GM21423 (cell line): ENCODE measurements at regions not wholly inside any gene's neighbourhood (a gene's known extent, or its start where the extent isn't known, plus 50 kb on each side); places are given as distances from the start of the nearest gene placed in this dataset.

ENCODE experiments used
- ATAC-seq: cut with Tn5 transposase; IDR thresholded peaks from one replicate; pipeline ENCODE4 v1.9.1; 2021; ENCODE audit warnings: mild to moderate bottlenecking, moderate library complexity; ENCODE audit not compliant: unreplicated experiment

GRCh38 chr4:30837131-30837539 is 117.0 kb downstream of the PCDH7 start:
- ATAC-seq = no peak

DNA sequence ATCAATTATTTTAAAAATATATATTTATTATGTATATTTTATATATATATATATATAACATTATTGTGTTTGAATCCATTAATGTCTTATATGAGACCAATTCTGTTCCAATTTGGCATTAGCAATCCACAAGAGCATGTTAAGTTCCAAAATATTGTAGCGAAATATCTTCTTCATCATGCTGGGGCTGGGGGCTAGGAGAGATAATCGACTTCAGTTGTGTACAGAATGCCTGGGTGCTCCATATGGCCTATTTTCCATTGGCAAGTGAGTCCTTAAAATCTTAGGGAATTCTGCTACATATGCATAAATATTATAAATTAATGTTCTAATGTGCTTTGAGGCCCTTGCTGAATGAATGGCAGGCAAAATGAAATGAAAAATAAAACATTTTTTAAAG is 117.7 kb downstream of the PCDH7 start:
- no peak for ATAC-seq

GRCh38 chr4:30838331-30838730 is 118.2 kb downstream of the PCDH7 start:
- no peak for ATAC-seq

- ATAC-seq = no peak
Observed at GRCh38 chr4:30839583-30840520, 119.7 kb downstream of the PCDH7 start.

DNA sequence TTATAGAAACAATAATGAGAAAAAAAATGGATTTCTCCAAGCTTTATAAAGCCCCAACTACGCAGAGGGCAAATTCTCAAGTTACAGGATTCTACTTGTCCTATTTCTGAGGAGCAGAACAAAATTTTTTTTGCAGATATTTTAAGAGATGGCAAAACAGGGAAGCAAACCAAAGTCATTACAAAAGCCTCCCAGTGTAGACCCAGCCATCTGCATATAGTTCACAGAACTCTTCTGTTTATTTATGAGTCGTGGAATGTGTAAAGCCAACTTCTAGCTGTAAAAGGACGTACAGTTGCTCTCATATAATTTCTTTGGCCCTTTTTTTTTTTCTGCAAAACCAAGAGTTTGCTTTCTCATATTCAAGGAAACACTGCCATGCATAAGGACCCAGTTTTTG is 120.4 kb downstream of the PCDH7 start:
- no peak for ATAC-seq

- no peak for ATAC-seq
Observed at GRCh38 chr4:30842142-30842541, 122.0 kb downstream of the PCDH7 start.

- ATAC-seq = no peak
Observed at GRCh38 chr4:30842689-30843088, 122.5 kb downstream of the PCDH7 start.

GRCh38 chr4:30844861-30845582 is 124.9 kb downstream of the PCDH7 start:
- ATAC-seq = no peak

DNA sequence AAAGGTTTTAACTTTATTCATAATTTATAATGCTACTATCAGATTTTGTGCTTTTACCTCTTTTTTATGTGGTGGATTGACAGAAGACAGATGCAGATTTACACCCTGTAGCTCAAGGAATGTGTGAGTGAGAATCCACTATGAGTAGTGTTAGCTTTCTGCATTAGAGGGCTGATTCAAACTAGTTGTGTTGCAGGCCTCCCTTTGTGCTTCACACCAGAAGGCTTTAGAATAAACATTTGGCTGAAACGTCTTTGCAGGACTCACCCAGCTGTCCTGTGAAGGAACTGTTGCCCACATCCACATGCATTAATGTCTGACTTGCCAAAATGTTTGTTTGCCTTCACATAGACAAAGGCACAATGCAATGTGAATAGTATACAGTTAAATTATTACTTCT is 127.0 kb downstream of the PCDH7 start:
- no peak for ATAC-seq

- no peak for ATAC-seq
Observed at GRCh38 chr4:30847958-30848357, 127.8 kb downstream of the PCDH7 start.

DNA sequence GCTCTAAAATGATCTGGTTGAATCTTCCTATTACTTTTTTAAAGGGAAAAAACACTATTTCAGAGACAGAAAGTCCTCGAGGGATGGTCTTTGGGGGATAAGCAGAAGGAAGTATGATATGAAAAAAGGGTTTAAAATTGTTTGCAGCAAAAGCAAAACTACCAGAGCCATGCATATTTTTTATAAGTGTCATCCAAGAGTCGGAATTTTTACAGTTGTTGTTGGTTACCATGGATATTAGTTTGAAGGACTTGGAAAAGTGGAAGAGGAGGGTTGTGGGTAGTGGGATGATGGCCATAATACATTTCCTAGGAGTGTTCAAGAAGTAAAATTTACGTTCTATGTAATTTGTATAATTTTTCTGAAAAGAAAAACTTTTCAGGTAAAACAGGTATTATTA is 134.4 kb downstream of the PCDH7 start:
- no peak for ATAC-seq

GRCh38 chr4:30855232-30855631 is 135.1 kb downstream of the PCDH7 start:
- ATAC-seq = no peak

DNA sequence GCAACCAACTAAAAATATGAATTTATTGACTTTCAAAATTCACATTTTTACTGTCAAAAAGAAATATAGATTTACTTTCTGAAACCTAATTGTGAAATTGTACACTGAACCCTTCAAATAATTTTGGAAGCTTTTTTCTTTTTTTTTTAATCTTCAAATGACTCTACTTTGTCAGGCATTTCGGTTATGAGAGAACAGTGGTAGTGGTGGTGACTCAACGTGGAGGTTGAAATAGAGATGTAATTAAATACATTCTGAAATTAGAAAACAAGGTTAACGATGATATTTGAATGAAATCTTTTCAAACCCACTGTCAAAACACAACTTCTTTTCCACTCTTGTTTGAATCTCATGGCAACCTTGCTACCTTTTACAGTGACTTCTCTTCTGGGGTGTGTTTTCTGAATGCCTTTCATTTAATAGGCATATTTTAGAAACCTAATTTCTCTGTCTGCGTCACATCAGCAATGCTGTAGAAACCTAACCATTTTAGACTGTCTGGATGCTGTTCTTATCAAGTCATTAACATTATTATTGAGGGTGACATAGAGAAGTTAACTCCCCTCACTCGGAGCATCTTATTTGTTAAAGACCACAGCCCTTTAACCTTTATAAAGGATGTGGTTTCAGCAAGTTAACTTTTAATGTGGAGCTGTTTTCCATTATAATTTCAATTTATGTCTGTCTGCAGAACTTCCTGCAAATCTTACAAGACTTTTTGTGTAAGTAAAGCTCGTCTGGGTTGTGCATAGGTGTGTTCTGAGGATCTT is 136.8 kb downstream of the PCDH7 start:
- no peak for ATAC-seq

GRCh38 chr4:30860978-30861377 is 140.8 kb downstream of the PCDH7 start:
- no peak for ATAC-seq

- ATAC-seq = no peak
Observed at GRCh38 chr4:30862196-30862595, 142.0 kb downstream of the PCDH7 start.

- ATAC-seq = no peak
Observed at GRCh38 chr4:30863021-30863420, 142.9 kb downstream of the PCDH7 start.

DNA sequence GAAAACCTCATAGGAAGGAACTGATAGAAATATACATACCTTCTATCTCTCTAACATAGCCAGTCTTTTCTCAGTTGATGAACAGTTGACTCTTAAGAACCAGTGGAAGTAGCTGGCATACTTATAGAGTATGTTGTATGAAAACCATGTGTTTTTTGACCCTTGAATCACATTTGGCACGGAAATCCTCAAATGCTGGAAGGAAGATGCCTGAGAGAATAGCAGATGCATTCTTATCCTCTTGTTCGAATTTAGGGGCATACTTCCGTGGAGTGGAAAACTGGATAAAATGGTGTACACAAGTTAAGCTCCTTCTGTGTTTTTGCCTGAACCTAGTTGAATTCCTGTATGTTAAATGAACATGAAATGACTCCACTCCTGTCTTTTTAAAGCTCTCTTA is 145.5 kb downstream of the PCDH7 start:
- no peak for ATAC-seq

DNA sequence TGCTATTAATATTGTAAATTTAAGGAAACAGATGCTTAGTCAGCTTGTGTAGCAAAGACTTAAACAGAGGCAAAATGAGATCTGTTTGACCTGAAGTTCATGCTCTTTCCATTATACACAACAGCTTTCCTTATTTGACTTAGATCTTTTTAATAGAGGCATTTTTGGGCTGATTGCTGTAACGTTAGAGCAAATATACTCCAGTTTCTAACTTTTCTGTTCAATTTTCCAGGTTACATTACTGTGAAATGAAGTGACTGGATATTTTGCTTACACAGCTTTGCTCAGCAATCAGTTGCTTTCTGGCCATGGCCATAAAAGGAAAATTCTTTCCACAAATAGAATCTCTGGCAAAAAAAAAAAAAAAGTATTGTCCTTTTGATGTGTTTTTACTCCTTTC is 146.2 kb downstream of the PCDH7 start:
- no peak for ATAC-seq

- no peak for ATAC-seq
Observed at GRCh38 chr4:30866907-30867306, 146.7 kb downstream of the PCDH7 start.

DNA sequence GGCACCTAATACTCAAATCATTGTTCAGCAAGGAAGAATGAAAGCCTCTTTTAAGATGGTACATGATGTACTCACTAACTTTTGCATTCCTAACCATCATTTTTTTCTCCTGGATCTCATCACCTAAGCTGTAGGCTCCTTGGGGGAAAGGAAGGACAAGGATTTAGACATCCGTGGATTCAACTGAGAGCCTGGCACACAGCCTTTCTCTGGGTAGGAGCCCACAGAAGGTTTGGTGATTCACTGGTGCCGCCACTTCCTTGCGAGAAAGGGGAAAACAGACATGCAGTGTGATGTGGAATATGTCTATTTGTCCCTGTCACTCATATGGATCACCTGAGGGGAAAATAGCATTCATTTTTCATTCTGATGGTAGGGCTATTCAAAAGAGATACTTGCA is 147.3 kb downstream of the PCDH7 start:
- no peak for ATAC-seq

DNA sequence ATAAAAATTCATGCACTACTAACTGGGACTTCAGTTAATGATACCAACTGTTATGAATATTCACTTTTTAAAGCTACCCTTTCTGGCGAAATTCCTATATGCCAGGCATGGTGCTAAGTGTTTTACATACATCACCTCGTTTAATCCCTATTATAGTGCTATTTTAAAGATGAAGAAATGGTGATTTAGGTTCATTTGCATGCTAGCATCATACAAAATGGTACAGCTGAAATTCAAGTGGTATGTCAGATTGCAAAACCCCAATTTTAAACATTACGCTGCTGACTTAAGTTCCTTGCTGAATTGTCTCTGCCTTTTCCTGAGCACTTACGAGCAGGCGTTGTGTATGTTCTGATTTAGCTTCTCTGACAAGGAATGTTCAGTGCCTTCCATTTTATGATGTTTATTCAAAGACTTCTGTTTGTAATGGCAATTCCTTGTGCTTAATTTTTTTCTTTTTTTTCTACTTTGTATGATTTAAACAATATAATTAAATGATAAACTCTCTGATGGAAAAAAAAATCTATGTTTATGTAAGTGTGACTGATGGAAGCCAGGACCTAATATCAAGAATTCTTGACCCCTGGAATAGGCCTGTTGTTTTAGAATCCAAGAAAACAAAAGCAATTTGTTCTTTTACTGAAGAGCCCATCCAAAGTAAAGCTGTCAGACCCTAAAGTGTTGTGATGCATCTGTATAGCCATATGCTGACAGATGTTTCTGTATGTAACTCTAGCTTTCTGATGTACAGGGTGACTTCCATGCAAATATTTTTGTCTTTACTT is 148.1 kb downstream of the PCDH7 start:
- no peak for ATAC-seq
